Omental fat pad (tissue), 3 donors: ENCODE measurements at regions not wholly inside any gene's neighbourhood (a gene's known extent, or its start where the extent isn't known, plus 50 kb on each side); places are given as distances from the start of the nearest gene placed in this dataset.

Experiments used
- ATAC-seq: fragments of 150-250 bp; one replicate; pipeline ENCODE4 v1.9.1; 2016; ENCODE audit warnings: mild to moderate bottlenecking, moderate library complexity; ENCODE audit not compliant: low FRiP score
- DNase-seq: peaks from one replicate; pipeline ENCODE4 v3.0.0-alpha.2; 2019; ENCODE audit warnings: low spot score
- TF ChIP-seq, protein P1 (sequence below), 3 donors: fragments of 450-650 bp; IDR thresholded peaks; one replicate each; pipeline ENCODE4 v1.5.1; 2016 to 2017; ENCODE audit warnings: antibody characterized with exemption in 3 of 3, mild to moderate bottlenecking in 3 of 3, moderate library complexity in 2 of 3

- DNase-seq: no peak
- peak; percentile 82 for ATAC-seq
- TF ChIP-seq, protein P1, sequence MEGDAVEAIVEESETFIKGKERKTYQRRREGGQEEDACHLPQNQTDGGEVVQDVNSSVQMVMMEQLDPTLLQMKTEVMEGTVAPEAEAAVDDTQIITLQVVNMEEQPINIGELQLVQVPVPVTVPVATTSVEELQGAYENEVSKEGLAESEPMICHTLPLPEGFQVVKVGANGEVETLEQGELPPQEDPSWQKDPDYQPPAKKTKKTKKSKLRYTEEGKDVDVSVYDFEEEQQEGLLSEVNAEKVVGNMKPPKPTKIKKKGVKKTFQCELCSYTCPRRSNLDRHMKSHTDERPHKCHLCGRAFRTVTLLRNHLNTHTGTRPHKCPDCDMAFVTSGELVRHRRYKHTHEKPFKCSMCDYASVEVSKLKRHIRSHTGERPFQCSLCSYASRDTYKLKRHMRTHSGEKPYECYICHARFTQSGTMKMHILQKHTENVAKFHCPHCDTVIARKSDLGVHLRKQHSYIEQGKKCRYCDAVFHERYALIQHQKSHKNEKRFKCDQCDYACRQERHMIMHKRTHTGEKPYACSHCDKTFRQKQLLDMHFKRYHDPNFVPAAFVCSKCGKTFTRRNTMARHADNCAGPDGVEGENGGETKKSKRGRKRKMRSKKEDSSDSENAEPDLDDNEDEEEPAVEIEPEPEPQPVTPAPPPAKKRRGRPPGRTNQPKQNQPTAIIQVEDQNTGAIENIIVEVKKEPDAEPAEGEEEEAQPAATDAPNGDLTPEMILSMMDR (IDR thresholded peaks at IDR 0.05): no peak
Observed at GRCh38 chr12:53844994-53845844, 93.4 kb upstream of the HOXC13 start.

DNA sequence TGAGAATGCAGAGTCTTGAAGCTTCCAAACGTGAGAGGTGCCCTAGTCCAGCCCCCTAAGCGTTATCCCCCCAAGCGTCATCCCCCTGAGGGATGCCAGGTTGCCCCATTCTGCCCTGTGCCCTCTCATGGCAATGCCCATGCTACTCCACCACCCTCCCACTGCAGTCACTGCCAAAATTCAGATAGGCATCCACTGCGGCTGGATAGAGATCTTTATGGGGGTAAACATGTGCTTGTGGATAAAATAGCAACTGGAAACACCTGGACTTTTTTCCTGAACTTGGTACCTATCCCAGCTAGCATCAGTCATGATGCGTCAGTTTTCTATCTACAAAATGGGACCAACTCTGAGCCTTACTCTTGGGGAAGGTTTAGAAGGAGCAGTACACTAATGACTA lies 92.7 kb upstream of the HOXC13 start:
- TF ChIP-seq, protein P1 (IDR thresholded peaks at IDR 0.05): no peak
- DNase-seq: no peak
- no peak for ATAC-seq

GRCh38 chr12:53849113-53849512 lies 89.5 kb upstream of the HOXC13 start:
- TF ChIP-seq, protein P1 (IDR thresholded peaks at IDR 0.05): no peak
- DNase-seq (no peak), ATAC-seq (no peak)

DNA sequence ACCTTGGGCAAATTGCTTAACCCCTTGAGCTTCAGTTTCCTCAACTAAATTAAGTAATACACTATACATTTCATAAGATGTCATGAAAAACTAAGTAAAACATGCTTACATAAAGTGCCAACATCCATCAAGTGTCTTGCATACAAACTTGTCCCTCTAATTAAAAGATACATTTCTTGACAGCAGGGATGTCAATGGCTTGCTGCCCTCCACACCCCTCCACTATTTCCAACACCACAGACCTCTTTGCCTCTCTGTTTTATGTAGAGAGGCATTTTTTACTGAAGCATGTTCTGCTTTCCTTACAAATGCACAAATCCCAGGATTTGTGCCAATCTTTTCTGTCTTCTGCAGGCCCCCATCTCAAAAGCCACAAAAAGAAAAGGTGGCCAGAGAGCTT lies 89.0 kb upstream of the HOXC13 start:
- ATAC-seq (no peak), DNase-seq (no peak)
- TF ChIP-seq, protein P1 (IDR thresholded peaks at IDR 0.05): no peak

GRCh38 chr12:53852061-53852460 lies 86.6 kb upstream of the HOXC13 start:
- TF ChIP-seq, protein P1 (IDR thresholded peaks at IDR 0.05): no peak
- ATAC-seq: no peak
- DNase-seq: no peak

DNA sequence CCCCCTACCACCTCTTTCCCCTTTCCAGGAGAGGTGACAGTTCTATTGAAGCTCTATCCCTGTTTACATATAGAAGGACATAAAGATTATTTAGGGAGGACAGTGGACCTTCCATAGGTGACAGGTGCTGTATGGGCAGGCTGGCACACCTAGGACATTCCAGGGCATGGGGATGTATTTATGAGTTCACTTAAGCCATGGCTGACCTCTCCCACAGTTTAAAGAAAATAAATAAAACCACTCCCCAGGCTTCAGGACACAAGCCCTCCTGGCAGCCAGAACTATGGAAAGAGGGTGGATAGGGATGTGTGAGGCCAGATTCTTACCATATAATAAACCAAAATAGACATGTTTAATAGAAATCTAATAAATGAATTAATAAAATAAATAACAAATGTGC lies 85.6 kb upstream of the HOXC13 start:
- ATAC-seq: no peak

More for the DNA sequence above, 85.6 kb upstream of the HOXC13 start:
- TF ChIP-seq, protein P1 (IDR thresholded peaks at IDR 0.05): no peak
- DNase-seq: no peak
